ENCODE measurements at regions not wholly inside any gene's neighbourhood (a gene's known extent, or its start where the extent isn't known, plus 50 kb on each side); places are given as distances from the start of the nearest gene placed in this dataset.
"Not testable (repeated sequence)": the region's sequence is repeated elsewhere in the genome, so short reads cannot be mapped to it uniquely, and the experiment has no call there.

DNA sequence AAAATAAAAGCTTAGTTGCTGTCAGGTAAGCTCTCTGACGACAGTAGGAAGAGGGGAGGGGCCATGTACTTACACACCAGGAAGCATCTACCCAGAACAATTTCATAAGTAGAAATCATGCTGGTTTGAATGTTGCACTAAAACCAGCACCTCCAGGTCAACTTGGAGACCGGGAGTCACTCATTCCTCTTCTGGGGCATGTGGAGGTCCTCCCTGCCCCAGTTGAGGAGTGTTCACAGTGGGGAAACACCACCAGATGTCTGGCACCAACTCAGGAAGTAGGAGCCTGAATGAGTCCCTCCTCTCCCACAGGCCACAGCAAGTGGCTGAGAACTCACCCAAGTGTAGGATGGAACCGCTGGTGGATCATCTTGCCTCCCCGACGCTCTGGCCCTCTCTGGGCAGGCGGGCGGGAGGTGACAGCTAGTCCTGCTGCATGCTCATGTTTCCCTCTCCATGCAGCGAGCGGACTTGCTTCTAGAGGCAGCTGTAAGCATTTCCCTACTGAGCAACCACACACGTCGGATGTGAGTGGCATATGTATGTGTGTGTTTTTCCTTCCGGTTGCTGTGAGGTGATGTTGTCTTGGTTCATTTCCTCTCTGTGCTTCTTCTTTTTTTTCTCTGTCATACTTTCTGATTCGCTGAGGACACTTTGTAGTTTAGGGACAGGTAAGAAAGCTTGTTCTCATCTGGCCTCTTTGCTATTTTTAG, 149.5 kb upstream of the NEDD9 start:
- peak; percentile 25 for DNase-seq (ENCODE audit: low read depth)

DNA sequence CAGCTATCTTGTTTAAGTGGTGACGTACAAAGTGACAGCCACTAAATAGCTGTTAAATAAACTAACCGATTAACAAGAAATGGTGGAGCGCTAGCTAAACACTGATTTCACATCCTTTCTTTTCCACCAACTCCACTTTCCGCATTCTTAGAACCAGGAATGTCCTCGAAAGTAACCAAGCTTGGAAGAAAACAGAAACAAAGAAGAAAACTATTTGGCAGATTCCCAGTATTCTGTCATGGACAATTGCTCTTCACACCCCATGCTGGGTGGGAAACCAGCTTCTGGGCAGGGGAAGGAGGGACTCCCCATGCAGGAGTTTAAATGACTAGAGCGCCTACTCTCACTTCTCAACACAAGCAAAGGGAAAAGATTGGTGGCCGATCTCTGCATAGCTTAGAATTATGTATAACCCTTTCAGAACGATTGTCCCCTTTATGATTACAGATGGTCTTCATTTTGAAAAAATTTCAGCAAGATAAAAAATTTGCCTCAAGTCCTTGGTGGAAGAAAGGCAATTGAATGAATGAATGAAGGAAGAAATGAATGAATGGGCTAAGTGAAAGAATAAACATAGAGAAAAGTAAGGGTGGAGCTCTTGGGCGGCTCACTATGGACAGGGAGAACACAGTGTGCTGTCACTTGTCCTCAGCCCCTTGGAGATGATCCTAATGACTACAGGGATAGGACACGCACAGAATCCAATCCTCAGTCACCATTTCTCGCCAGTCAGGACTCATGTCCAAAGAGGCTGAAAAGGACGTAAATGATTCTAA, 148.7 kb upstream of the NEDD9 start:
- no peak for DNase-seq (ENCODE audit: low read depth)

DNA sequence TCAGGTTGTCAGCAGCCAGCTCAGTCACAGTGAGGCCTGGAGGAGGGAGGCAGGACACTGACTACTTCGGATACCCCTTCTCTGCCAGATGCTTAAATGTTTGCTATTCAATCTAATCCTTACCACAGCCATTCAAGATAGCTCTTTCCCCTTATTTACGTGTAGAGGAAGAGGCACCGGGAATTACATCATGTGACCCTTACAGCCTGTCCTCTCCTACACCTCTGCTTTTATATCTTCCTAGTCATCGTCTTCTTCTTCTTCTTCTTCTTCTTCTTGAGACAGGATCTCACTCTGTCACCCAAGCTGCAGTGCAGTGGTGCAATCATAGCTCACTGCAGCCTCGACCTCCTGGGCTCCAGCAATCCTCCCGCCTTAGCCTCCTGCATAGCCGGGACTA, 148.1 kb upstream of the NEDD9 start:
- DNase-seq (ENCODE audit: low read depth): no peak

DNA sequence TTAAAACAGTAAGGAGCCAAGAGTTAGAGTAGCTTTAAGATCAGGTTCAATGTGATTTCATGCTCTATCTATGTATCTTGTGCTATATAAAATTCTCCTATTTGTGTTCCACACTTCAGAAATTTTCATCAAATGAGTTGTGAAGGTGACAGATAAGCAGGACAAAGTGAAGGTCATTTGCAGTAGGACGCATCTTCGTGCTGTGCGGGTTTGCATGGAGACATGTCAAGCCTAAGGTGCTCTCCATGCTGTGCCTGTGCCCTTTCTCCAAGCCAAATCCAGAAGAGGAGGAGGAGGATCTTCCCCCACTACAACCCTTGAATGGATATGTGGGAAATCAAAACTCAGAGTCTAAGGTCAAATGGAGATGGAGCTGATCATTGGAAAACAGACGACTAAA, 147.3 kb upstream of the NEDD9 start:
- DNase-seq (ENCODE audit: low read depth): no peak

DNA sequence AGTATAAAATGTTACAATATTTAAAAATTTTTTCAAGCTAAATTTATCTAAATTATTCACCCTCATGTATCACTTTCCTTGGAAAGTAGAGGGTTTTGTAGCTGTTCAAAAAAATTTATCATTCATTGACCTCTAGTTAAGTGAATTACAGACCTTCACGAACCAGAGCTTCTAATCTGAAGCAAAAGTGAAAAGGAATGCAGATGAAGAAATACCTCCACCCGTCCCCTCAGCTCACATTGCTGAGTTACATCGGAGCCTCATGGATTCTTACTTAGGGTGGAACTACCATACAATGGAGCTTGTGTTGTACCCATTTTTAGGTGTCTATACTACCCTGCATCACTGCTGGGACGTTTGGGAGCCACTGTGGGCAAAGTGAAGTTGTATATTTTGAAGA, 146.2 kb upstream of the NEDD9 start:
- DNase-seq (ENCODE audit: low read depth): no peak

DNA sequence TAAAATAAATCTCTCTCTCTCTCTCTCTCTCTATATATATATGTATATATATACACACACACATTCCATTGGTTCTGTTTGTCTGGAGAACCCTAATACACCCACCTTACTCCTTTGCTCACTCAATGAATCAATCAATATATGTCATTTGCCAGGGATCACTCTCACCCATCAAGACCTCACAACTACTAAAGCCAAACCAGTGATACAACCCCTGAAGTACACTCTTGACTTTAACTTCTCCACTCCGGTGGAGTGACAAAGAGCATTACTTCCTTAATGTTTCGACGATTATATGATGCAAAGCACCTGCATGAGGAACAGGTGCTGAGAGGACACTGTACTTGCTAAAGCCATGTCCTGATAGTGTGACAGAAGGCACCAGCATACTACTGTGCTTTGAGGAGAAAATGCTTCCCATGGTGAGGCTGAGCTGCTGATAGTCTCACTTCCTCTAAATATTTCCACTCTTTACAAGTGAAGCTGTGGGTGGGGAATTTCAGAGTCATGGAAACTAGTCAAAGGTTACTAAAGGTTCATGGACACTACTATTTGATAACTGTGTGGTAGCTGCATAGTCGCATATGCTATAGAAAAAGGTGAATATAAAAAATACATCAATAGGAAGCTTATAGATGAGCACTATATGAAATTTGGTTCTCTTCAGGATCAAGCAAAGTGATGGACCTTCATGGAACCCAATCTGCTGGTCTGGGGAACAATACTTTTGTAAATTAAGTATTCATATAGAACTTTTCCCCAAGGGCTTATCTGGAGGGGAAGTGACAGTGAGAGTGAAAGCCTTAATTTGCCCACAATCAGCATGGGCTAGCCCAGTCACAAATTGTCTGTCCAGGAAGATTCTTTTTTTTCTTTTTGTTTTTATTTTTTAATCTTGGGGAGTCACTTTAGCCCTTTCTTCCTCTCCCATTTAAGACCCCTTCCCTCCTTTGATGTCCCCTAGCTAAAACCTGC, 141.9 kb upstream of the NEDD9 start:
- no peak for DNase-seq (ENCODE audit: low read depth)

DNA sequence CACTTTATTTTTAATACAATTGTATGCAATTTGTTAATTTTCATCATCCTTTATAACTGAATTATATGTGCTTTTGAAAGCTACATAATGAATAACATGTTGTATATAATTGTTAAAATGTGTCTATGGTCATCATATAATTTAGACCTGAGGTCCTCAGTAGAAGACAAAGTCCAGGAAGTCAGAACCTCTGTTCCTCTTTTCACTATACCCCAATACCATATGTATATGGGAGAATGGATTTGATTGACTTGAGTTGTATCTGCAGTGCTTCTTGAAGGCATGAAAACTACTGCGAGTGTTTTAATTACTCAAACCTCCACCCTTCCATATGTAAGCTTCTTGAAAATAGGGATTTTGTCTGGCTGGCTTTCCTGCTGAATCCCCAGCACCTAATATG, 140.7 kb upstream of the NEDD9 start:
- DNase-seq (ENCODE audit: low read depth): no peak

DNA sequence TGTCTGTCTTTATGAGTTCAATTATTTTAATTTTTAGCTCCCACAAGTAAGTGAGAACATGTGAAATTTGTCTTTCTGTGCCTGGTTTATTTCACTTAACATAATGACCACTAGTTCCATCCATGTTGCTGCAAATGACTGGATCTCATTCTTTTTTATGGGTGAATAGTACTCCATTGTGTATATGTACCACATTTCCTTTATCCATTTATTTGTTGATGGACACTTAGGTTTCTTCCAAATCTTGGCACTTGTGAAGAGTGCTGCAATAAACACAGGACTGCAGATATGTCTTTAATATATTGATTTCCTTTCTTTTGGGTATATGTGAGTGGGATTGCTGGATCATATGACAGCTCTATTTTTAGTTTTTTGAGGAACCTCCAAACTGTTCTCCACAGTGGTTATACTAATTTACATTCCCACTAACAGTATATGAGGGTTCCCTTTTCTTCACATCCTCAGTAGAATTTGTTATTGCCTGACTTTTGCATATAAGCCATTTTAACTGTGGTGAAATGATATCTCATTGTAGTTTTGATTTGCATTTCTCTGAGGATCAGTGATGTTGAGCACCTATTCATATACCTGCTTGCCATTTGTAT, 139.8 kb upstream of the NEDD9 start:
- not testable (repeated sequence) for DNase-seq (ENCODE audit: low read depth)

DNA sequence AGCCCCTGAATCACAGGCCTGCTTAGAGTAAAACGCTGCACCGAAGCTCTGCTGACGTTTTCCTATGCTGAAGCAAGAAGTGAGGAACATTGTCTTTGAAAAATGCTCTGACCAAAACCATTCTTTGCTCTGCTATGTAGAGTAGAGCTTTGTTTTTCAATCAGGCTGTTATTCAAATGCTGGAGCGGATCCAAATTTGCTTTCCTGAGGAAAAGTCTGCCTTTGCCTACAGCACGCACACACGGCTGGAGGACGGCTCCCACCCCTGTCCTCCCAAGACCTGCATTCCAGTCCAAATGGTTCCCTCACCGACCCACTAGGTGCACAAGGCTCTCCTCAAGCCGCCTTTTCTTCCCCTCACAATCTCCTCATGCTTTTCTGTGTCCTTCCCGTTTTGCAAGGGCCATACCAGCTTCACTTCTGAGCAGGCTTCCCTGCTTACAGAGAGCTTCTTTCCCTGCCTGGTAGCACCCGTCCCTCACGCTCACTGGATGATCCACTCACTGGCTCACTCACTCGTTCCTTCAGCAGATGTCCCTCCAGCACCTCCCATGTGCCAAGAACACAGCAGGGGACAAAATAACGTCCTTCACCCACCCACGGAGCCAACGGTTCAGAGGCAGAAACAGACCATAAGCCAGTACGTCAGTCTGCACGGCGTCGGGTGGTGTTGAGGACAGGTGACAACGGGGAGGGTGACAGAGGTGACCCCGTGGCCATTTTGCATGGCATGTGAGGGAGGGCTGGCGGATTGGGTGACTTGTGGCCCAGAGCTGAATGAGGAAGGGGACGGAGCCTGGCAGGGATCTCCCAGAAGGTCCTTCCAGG, 137.9 kb upstream of the NEDD9 start:
- no peak for DNase-seq (ENCODE audit: low read depth)

DNA sequence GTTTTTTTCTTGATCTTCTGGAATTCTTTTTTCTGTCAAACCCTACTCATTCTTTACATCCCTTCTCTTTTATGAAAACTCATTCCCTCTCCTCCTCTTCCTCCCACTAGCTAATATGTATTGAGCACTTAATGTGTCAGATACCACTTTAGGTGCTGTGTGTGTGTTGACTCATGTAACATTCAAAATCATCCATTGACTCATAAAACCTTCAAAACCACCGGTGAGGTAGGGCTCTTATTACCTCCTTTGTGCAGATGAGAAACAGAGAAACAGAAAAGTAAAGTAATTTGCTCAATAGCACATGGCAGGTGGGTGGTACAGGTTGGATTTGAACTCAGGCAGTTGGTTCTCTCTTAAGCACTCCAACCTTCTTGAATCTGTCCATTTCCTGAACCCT, 136.3 kb upstream of the NEDD9 start:
- DNase-seq (ENCODE audit: low read depth): no peak

DNA sequence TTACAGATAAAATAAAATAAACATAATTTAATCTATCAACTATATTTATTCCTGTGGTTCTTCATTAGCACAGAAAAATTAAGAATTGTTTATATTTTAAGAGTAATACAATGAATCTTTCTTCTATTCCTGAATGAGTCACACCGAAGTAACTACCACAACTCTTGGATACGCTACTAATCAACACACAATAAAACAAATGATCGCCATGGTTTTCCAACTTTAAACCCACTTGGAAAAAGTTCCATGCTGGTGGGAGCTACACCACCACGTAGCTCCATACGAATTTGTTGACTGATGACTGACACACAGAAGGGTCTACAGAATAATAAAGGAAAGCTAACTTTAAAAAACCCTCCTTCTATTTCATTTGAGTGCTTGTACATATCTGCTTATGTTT, 135.8 kb upstream of the NEDD9 start:
- DNase-seq (ENCODE audit: low read depth): no peak

DNA sequence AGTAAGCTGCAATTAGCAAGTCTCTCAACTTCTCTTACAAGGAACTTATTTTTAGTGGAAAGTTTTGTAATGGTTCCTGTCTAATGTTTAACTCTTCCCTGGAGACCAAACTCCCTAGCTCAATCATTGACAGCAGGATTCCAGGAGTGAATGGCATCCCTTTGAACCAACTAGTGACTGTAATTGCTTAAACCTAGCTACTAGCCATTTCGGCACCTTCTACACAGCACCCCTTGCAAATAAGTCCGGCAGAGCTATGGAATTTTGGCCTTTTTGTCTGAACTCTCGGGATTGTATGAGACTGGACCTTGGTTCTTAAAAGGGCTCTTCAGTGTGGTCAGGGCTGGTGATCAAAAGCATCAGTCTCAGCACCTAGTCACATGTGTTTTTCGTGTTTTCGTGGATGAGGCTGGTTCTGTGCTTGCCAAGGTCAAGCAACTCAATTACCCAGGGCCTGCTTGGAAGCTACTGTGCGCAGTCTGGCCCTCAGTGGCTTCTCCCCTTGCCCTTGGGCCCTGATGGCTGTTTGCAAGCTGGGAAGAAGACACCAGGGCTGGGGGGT, 135.3 kb upstream of the NEDD9 start:
- no peak for DNase-seq (ENCODE audit: low read depth)

DNA sequence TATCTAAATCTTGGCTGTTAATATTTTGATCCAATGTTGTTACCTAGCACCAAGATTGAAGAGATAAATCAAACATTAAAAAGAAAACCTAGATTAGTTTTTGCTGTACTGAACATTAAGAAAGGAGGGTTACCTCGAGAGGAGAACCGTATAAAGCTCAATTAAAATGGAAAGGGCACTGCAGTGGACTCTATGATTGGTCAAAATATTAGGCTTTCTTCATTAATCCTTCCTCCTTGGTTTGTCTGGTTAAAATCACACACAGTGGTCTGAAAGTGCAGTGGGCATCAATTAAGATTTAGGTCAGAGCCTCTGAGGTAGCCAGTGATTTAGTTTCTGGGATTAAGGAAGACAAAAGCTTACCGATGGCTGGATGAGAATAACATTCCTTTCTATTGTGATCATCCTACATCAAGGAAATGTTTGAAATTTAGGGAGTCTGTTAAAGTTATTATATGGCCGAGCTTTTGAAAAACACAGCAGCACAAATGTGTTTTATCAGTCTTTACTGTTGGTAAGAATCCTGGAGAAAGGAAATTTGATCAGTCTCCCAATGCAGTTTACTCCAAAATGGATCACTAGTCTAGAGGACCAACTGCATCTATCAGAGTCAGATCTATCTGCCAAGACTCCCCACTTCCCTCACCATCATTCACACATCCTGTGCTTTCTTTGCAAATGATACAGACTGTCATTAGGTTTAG, 134.6 kb upstream of the NEDD9 start:
- no peak for DNase-seq (ENCODE audit: low read depth)

DNA sequence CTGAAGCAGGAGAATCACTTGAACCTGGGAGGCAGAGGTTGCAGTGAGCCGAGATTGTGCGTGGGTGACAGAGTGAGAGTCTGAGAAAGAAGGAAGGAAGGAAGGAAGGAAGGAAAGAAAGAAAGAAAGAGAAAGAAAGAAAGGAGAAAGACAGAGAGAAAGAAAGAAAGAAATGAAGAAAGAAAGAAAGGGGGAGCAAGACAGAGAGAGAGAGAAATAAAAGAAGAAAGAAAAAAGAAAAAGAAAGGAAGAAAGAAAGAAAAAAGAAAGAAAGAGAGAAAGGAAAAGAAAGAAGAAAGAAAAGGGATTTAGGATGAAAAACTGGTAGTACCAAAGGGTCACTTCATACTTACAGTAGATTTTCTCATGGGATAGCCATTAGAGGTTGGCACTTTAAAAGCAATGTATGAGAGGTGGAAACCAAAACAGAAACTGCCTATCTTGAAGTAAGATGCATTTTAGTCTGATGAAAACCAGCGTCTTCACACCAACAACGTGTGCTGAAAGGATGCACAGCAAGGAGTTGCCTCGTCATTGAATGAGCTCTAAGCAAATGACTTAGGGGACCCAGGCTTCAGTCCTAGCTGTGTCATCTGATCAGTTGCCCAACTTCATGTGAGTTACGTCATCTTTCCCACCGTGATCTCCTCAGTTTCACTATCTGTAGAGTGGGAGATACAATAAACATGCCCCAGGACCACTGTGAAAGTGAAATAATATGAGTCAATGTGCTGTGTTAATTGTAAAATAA, 133.9 kb upstream of the NEDD9 start:
- no peak for DNase-seq (ENCODE audit: low read depth)

DNA sequence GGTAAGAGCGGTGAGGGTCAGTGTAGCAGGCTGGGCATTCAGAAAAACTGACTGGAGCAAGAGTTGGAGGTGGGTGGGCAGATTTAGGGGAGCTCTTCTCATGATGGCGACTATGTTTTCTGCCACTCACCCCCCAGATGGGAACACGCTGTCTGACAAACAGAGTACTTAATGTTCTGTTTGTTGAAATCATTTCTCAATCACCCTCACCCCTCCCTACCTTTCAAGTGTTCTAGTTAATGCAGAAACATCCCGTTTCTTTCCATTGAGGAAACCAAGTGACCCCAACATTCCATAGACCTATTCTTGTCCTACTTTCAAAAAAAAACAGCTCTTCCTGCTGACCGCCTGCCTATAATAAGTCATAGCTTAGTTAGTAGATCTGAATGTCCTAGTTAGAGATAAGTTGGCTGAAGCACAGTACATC, 132.5 kb upstream of the NEDD9 start:
- DNase-seq (ENCODE audit: low read depth): no peak

DNA sequence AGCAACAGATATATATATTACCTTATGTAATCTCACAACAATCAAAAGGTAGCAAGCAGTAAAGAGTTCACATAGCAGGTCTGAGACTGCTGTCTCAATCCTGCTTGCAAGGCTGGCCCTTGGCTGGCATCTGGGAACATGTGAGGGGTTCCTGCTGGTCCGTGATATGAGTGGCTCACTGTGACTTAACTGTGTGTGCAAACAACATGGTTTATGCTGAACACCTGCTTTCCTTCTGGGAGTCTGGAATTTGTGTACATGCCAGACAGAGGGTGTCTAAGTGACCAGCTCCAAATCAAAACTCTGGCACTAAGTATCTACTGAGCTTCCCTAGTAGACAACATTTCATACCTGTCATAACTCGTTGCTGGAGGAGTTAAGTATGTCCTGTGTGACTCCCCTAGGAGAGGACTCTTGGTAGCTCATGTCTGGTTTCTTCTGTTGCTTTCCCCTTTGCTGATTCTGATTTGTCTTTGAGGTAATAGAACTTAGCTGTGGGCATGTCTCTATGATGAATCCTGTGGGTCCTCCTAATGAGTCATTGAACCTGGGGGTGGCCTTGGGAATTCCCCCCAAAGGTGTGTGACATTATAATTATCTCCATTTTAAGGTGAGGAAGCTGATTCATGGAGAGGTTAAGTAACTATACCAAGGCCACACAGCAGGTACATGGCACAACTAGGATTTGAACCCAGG, 131.6 kb upstream of the NEDD9 start:
- DNase-seq (ENCODE audit: low read depth): peak; percentile 34

DNA sequence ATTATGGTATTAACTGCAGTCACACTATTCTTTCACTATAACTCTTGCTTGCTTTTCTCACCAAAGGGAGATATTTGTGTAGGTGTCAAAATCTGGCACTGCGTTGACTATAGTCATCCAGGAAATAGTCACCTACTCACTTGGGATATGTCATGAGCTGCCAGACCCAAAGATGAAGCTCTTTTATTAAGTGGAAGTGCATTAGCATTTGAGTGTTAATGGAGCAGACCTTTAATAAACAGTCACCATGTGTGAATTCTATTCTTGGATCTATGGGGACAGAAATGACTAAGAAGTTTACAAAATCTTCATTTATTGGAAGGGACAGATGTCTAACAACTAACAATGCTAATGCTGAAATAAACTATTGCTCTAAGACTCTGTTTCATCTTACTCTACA, 130.1 kb upstream of the NEDD9 start:
- DNase-seq (ENCODE audit: low read depth): no peak

DNA sequence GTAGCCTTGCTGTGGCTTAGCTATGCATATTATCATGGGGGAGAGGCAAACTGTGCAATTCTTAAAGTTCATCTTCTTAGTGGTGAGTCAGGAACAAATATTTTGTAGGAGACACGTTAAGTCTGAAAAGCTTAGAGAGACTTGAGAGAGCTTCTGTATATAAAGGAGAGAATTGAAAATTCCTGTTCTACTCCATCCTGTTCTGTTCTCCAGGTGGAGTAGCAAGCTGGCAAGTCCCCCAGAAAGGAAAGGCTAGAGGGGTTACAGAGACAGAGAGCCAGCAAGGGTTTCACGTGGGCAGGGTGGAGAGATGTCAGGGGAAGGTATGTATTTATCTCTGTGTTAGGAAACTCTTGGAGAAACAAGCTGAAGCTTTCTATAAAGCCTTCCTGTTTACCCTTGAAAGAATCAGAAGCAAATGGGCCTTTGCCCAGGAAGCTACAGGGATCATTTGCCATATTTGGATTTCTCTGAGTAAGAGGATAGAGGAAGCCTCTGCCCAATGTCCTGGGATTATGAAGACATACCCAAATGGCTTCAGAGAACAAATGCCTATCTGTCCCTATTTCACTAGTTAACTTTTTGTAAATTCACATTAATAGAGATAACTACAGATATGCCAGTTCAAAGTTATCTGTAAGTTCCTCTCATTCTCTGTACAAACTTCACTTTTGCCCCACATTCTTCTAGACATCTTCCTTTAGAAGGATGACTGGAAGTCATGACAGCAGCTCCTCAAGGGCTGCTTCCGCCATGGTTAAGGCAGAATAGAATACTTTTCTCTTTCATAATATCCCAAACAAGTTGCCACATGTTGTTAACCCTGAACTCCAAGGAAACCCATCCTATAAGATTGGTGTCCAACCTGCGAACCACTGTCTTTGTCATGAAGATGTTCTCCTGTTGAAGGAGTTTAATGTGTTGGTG, 126.7 kb upstream of the NEDD9 start:
- no peak for DNase-seq (ENCODE audit: low read depth)
